Activated CD4-positive, alpha-beta T cell treated with anti-CD3 and anti-CD28 coated beads, Interleukin-2, amount 50 U/mL, for 24 hours (primary cell): ENCODE measurements at regions not wholly inside any gene's neighbourhood (a gene's known extent, or its start where the extent isn't known, plus 50 kb on each side); places are given as distances from the start of the nearest gene placed in this dataset.

ENCODE experiments used
- DNase-seq, 2 donors: peaks; one replicate each; pipeline ENCODE4 v3.0.0-alpha.2; 2020; ENCODE audit warnings: low read depth in 1 of 2, low spot score in 1 of 2

DNA sequence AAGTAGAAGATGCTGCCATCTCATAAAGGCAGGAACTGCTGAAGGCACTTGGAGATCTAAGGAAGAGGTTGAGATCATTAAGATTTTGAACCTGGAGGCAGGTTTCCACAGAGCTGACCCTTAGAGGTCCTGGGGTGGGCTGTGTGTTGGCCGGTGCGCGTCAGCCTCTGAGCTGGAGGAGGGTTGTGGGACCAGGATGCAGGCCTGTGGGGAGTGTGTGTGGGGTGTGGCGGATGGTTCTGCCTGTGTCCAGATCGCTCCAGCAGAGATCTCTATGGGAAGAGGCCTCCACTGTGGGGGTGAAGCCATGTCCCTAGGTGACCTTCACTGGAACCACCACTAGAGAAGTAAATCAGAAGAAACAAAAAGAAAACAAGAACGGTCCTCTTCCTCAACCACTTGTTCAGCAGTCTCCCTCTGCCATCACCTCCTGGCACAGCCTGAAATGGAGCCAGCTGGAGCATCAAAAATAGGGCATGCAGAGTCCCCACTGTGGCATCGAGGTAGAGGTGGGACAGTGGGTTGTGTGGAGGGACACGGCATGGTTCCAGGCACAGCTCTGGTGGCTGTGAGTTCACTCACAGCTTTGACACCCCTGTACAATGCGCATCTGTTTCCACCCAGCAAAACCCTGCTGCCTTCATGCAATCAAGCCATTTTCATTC is 453.8 kb downstream of the TCERG1L start:
- DNase-seq = no peak

DNA sequence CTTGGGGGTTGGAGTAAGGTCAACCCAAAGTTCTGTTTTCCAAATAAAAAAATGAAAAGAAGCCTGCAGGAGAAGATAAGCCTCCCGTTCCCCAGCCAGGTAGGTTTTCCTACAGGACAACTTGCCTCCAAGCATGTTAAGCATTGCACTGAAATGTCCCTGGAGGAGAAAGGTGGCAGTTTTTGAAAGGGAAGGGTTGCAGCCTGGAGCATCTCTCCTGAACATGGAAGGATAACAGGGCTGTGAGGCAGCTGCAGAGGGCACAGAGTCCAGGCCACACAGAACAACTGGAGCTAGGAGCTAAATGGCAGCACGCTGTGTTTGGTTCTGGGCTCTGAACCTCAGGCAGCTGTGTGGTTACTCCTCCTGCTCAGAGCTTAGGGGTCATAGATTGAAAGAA is 452.9 kb downstream of the TCERG1L start:
- DNase-seq = no peak

DNA sequence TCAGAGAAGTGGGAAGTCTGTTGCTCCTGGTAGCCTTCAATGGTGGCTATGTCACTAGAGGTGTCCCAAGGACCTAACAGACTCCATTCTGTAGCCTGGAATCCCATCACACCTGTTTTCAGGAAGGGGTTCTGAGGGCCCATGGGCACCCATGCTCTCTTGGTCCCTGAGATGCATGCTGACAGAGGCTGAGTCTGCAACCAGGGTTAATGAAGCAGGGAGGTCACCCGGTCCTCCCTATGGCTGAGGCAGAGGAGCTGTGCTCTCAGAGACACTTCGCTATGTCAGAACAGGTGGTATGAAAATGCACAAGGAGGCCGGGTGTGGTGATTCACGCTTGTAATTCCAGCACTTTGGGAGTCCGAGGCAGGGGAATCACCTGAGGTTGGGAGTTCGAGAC is 452.1 kb downstream of the TCERG1L start:
- DNase-seq = no peak

DNA sequence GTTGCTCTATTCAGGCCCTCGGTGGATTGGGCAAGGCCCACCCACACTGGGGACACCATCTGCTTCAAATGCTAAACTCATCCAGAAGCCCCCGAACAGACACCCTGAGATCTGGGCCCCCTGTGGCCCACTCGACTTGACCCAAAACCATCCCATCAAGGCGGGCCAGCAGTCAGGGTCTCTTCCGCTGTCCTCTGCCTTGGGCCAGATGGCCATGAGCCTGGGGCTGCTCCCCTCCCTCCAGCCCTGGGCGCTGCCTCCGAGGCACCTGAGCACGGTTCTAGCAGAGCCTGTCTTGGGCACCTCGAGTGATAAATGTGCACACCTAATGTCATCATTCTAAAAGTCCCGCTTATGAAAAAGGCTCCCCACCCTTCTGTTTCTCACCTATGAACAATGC is 449.4 kb downstream of the TCERG1L start:
- no peak for DNase-seq

DNA sequence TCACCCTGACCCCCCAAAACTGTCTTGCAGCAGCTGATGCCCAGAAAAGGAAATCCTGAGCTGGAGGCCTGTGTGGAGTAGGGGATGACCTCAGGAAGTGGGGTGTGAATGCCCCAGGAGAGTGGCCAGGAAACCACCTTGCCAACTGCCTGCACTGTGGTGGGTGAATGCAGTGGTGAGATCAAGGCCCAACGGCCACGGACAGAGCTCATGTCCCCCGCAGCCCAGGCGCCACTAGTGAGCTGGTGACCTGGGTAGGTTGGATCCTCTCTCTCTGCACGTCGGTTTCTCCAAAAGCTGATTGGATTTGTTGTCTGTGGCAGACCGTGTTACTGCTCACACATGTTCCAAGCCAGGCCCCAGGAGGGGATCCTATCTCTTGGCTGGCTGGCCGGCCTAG is 448.9 kb downstream of the TCERG1L start:
- no peak for DNase-seq

DNA sequence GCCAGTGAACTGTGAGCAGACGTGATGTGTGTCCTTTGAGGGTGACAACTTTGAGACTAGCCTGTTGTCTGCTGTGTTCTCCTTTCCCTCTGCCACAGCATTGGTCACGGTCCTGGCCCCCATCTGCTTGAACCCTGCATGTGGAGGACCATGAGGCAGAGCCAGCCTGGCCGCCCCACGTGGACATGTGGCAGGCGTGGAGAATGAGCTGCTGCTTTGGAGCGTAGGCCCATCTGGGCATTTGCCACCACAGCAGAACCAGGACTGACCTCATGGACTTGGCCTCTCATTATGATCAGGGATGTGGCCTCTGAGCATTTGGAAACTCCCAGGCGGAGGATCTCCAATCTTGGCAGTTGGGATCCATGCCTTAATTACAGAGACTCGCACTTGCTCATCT is 448.5 kb downstream of the TCERG1L start:
- no peak for DNase-seq

DNA sequence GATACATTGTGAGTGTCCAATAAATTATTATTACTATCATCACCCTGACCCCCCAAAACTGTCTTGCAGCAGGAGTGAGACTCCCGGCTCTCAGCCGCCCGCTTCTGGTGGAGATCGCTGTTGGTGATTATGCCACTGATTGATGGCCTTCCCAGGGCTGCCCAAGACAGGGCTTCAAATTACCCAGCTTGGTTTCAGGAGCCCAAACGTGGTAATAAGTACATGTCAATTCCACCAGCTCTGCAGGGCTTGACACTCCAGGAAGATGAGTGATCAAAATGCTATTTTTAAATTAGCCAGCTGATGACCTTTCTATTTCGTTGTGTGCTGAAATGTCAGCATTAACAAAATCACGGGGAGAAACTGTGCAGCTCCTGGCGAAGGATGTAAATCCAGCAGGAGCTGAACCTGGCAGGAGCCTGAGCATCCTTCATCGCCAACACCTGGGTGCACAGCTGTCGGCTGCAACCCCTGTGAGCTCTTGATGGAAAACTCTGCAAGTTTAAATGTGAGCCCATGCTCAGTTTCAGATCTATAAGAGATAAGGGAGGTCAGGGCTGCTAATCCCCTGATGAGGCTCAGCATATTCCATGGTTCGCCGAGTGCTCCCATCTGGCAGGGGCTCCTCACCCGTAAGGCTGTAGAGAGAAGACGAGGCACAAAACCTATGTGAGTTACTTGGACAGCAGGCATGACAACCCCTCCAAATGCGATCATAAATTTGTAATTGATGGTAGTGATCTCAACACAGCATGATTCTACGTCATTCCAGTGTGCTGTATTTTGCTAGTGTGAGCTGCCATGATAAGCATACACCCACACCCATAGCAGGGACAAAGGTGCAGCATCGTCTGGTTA is 446.3 kb downstream of the TCERG1L start:
- DNase-seq = no peak

DNA sequence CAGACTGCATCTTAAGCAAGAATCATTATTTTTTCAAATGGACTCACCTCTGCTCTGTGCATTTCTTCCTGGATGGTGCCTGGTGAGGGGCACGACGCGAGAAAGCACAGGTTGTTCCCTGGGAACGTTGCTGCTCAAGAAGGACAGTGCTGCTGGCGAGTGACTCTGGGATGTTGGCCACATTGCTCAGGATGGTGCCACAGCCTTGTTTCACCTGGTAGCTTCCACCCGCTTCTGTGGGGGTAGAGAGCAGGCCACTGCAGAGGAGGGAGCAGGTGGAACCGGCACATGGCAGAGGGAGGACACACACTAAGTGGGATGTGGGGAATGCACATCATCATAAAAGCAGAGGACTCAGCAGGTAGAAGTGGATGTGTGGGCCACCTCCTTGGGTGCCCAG is 444.7 kb downstream of the TCERG1L start:
- no peak for DNase-seq

DNA sequence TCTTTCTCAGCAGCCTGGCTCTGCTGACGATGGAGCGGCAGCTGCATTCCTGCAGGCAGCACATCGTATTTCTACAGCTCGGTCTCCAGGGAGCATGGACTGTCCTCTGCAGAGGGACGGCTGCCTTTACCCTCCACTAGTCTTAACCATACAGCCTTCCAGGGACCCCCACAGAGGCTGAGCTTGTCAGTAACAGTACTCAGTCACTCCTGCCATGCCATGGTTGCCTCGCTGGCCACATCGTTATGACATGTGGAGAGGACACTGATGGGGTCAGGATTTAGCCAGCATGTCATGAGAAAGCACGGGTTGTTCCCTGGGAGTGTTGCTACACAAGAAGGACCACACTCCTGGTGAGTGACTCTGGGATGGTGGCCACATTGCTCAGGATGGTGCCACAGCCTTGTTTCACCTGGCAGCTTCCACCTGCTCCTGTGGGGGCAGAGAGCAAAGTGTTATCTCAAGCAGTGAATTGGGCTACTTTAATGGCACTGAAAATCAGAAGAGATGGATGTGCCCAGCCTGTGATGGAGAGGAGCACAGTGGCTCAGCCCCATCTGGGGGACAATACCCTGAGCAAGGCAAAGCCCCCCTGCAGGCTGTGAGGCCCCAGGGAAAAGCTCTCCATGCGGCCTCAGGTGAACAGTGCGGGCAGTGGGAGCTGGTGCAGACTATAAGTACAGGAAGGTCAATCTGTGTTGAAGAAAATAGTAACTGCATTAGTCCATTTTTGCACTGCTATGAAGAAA is 443.9 kb downstream of the TCERG1L start:
- DNase-seq = no peak

DNA sequence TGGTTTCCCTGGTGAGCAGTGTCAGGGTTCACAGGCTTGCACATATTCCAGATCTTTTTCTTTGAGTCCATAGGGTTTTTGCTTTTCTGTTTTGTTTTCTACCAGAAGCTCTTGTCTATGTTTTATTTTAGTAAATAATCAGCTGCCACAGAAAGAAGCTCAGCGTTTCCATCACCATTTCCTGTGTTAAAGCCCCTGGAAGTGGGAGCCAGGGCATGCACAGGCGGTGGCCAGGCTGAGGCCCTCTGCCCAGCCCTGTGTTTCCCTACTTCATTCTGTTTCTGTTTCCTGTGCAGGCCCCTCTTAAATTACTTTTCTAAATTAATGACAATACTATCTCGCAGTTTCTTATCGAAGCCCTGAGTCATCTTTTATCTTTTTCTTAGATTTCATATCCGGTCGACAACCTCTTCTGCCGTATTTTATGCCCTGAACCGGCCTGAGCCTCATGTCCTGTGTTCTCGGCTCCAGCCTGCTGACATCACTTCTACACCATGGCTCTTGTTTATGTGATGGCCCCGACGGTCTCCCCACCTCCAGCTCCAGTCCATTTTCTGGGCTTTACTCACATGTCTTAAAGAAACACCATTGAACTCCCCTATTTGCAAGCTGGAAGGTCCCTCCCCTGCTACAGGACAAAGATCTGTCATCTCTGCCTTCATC is 442.2 kb downstream of the TCERG1L start:
- DNase-seq = no peak

DNA sequence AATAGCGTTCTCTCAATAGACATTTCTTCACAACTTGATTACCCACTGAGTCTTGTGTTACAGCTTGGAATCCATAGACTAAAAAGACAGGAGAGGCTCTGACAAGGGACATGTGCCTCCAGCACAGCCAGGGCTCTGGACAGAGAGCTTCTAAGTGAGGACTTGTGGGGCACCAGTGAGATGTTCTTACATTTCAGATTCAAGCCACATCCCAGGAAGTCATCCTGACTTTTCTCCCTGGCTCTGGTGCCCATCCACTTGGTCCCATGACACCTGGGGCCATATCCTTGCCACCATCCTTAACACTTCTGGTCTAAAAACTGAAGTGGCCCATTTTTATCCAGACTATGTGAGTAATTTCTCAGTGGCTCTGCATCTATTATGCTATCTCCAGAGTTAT is 440.1 kb downstream of the TCERG1L start:
- no peak for DNase-seq

DNA sequence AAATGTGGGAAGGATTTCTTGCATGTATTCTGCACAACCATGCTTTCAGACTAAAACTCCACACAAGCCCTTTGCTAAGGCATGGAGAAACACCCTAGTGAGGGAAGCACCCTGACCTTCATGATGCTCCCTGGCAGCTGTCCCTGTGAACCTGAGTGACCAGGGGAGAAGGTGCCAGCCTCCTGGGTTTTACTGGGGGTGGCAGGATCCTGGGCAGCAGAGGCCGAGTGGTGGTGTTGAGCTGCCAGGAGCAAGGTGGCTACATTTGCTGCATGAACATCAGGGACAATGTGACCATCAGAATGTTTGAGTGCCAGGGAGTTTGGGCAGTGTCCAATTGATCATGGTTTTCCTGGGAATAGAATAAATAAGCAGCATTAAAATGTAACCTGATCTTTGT is 437.9 kb downstream of the TCERG1L start:
- no peak for DNase-seq

DNA sequence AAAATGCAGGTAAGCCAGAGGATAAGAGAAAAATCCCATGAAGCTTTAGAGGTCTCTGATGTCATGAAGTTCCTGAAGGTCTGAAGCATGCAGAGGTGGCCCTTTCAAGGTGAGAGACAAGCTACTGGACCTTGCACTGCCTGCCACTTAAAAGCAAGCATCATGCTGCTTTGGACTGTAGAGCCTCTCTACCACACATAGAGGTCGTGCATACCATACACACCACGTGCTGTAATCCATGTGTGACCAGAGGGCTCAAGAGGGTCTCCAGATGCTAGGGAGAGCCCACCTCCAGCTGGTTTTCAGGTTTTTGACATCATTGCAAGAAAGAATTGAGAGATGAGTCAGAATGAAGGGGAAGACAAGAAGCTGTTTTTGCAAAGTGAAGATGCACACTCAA is 436.4 kb downstream of the TCERG1L start:
- no peak for DNase-seq

DNA sequence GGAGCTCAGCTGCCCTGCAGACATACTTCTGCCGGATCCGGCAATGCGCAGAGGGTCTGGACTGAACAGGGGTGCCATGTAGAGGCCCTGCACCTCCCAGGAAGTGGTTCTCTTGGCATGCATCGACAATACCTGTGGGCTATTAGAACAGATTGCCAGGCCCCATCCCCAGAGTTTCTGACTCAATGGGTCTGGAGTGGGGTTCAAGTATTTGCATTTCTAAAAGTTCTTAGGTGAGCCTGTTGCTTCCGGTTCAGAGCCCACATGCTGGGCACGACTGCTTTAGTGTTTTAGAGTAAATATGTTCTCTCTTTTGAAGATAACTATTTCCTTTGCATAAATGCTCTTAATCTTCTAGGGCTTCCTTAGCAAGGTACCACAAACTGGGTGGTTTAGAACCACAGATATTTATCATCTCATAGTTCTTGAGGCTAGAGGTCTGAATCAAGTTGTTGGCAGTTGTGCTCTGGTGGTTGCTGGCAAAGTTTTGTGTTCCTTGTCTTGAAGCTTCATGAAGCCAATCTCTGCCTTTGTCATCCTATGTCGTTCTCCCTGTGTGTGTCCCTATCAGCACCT is 435.5 kb downstream of the TCERG1L start:
- no peak for DNase-seq

DNA sequence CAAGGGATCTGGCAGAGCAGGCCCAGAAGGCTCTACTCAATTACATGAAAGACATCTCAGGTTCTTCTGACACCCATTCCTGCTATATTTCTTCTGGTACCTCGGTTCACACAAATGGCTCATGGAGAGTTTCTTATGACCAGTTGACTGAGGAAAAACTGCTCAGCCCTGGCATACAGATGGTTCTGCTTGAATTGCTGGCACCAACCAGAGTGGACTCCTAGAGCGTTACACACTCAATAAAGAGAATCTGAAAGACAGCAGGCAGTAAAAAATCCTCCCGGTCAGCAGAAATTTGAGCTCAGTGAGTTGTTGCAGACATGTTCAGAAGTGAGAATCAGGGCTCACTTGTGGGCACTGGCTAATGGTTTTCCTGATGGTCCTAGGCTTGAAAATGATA is 434.4 kb downstream of the TCERG1L start:
- no peak for DNase-seq

DNA sequence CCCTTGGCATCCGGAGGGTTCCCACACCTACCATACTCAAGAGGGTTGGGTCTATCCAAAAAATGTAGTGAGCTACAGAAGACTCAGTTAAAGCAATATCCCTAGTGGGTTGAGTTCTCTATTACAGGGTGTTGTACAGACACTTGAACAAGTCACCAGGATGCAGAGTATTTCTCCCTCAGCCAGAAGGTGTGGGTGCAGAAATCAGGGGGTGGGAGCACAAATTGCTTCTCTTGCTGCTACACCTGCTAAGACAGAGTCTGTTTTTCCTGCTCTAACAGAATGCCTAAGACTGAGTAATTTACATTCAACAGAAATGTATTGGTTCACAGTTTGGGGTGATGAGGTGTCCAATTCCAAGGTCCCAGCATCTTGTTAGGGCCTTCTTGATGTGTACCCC is 433.4 kb downstream of the TCERG1L start:
- no peak for DNase-seq

DNA sequence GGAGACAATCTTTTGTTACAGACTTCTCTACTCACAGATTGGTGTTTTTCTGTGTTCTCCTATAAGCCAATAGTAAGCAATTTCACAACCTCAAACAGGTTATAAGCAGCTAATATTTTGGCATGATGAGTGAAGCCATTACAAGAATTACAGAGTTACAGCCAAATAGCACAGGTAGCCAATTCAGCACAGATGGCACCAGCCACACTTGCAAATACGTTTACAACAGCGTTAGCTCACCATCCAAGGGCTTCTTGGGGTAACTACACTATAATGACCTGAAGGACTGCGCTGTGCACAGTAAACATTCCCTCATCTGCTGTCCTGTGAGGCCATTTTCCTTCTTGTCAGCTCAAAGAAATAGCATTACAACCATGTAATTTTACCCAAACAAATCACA is 428.6 kb downstream of the TCERG1L start:
- no peak for DNase-seq

DNA sequence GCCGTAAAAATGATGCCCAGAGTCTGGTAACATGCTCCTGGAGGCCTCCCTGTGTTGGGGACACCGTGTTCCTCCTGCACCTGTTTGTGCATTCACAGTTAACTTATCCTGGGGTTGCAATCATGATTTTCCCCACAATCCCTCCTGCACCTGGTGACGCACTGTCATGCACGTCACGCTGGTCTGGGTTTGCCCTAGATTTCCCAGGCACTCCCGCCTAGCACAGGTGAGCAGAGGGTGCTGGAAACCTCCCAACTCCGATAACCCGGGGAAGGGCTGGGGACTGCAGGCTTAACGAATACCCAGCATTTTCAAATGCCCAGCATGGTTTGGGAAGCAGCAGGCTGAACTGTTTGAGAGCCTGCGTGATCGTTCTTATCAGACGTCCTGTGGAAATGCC is 427.1 kb downstream of the TCERG1L start:
- DNase-seq = no peak

DNA sequence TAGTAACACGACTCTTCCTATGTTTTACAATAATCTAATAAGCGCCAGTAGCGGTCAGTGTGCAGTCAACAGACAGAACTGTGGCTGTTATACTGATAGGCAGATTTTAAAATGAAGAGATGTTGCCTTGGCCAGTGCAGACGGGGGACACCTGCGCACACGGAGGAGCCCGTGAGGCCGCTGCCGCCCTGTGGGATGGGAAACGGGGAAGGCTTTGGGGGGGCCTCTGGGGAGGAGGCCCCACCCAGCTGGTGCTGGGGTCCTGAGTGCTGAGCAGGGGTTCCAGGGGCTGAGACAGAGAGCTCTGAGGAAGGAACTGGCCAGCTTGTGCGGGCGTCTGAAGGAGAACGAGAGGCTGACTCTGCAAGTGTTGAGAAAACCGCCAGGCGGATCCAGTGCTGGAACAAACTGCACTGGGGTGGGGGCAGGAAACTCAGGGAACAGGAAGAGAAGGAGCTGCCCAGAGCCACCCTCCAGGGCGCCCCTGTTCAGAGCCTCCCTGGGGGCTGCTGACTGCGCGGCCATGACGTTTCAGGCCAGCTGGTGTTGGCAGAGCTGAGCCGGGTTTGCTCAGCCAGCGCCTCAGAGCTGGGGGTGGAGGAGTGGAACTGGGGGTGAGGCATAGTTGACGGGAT is 426.4 kb downstream of the TCERG1L start:
- DNase-seq = no peak

DNA sequence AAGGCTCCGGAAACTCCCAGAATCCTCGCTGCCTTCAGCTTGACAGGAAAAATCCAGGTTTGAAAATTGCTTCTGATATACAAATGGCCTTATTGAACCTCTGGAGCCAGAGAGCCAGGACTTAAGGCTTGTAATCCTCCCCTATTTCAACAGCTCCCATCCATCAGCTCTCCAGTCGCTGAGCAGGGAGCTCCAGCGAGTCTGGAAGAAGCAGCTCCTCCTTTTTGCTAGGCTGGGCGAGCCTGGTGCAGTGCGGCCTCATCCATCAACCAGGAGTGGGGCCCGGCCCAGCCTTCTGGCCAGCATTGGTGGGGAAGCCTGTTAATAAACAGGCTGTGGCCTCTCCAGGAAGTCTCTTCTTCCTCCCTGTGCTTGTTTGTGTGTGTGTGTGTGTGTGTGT is 424.4 kb downstream of the TCERG1L start:
- DNase-seq = no peak

DNA sequence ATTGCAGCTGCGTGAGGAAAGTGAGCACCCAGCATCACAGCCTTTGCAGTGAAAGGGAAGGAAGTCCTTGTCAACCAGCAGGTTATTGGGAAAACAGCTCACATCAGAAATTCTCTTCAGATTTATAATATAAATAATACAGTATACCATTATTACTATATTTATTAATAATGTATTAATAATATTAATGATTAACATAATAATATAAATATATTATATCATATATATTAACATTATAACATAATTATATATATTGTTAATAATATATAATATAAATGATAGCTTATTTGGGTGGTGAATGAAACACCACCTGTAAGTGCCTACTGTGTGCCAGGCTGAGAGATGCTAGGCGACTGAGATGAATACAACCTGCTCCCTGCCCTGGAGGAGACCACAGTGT is 423.0 kb downstream of the TCERG1L start:
- no peak for DNase-seq
